Calu3 (cell line): ENCODE measurements at regions not wholly inside any gene's neighbourhood (a gene's known extent, or its start where the extent isn't known, plus 50 kb on each side); places are given as distances from the start of the nearest gene placed in this dataset.

Experiments used
- BruUV-seq: library from RNA; stranded (reverse); fragments of 400-500 nt; replicated peaks from 2 replicates; lab custom pipeline; 2021; lab: Mats Ljungman, UMichigan
- CTCF ChIA-PET: fragments of 300-600 bp; sonication (Branson Sonifier 250); formaldehyde crosslinking; loops from one replicate; lab custom pipeline; 2022; ENCODE audit warnings: antibody characterized with exemption; lab: Charles Lee
- DNase-seq: peaks from one replicate; pipeline ENCODE4 v3.0.0; 2022
- H3K27ac Mint-ChIP-seq: one replicate; pipeline ENCODE4 v1.8.0; 2022; ENCODE audit warnings: mixed read lengths; ENCODE audit not compliant: unreplicated experiment
- H3K27me3 Mint-ChIP-seq: one replicate; pipeline ENCODE4 v1.8.0; 2022; ENCODE audit warnings: mixed read lengths; ENCODE audit not compliant: unreplicated experiment
- H3K36me3 Mint-ChIP-seq: one replicate; pipeline ENCODE4 v1.8.0; 2022; ENCODE audit warnings: mild to moderate bottlenecking, moderate library complexity, mixed read lengths; ENCODE audit not compliant: insufficient read depth, unreplicated experiment
- H3K4me1 Mint-ChIP-seq: one replicate; pipeline ENCODE4 v1.8.0; 2022; ENCODE audit warnings: mild to moderate bottlenecking, low read depth, mixed read lengths; ENCODE audit not compliant: unreplicated experiment
- H3K4me3 Mint-ChIP-seq: one replicate; pipeline ENCODE4 v1.8.0; 2022; ENCODE audit warnings: mild to moderate bottlenecking, low read depth, moderate library complexity, mixed read lengths; ENCODE audit not compliant: unreplicated experiment
- H3K9me3 Mint-ChIP-seq: one replicate; pipeline ENCODE4 v1.8.0; 2022; ENCODE audit warnings: low read depth, mixed read lengths; ENCODE audit not compliant: unreplicated experiment
- intact Hi-C: fragments of 100-400 bp; cut with micrococcal nuclease; formaldehyde crosslinking; loops from one replicate; pipeline ENCODE4 v1.10.0; 2022; ENCODE audit not compliant: unreplicated experiment
- TF ChIP-seq, protein P1 (sequence below): fragments of 200-600 bp; IDR thresholded peaks from one replicate; pipeline ENCODE4 v1.8.0; 2022; ENCODE audit warnings: antibody characterized with exemption; ENCODE audit not compliant: unreplicated experiment

GRCh38 chr2:30349691-30350090 lies 97.4 kb upstream of the LCLAT1 start:
- no peak overlapping the region for H3K27ac Mint-ChIP-seq
- CTCF ChIA-PET = interaction anchor here (0.5 kb wide), 1 partner anchor 100 kb away, joined by 4 read pairs; no protein-coding TSS in a partner anchor
- TF ChIP-seq, protein P1, sequence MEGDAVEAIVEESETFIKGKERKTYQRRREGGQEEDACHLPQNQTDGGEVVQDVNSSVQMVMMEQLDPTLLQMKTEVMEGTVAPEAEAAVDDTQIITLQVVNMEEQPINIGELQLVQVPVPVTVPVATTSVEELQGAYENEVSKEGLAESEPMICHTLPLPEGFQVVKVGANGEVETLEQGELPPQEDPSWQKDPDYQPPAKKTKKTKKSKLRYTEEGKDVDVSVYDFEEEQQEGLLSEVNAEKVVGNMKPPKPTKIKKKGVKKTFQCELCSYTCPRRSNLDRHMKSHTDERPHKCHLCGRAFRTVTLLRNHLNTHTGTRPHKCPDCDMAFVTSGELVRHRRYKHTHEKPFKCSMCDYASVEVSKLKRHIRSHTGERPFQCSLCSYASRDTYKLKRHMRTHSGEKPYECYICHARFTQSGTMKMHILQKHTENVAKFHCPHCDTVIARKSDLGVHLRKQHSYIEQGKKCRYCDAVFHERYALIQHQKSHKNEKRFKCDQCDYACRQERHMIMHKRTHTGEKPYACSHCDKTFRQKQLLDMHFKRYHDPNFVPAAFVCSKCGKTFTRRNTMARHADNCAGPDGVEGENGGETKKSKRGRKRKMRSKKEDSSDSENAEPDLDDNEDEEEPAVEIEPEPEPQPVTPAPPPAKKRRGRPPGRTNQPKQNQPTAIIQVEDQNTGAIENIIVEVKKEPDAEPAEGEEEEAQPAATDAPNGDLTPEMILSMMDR = no peak
- no peak for DNase-seq
- no TSS peak for BruUV-seq
- no peaks in the 10 kb centered on the region for H3K4me1 Mint-ChIP-seq
- H3K36me3 Mint-ChIP-seq = no peaks in the 10 kb centered on the region
- H3K27me3 Mint-ChIP-seq = peaks cover 30% of the 10 kb centered on the region
- H3K9me3 Mint-ChIP-seq = no peaks in the 10 kb centered on the region
- intact Hi-C loops = no loop called here
- H3K4me3 Mint-ChIP-seq = no peak overlapping the region

- BruUV-seq = no TSS peak
- H3K27ac Mint-ChIP-seq = no peak overlapping the region
- intact Hi-C loops = no loop called here
- no peak for DNase-seq
- CTCF ChIA-PET = no interaction called here
- H3K9me3 Mint-ChIP-seq = no peaks in the 10 kb centered on the region
- H3K4me1 Mint-ChIP-seq = no peaks in the 10 kb centered on the region
- H3K36me3 Mint-ChIP-seq = no peaks in the 10 kb centered on the region
- no peak overlapping the region for H3K4me3 Mint-ChIP-seq
- H3K27me3 Mint-ChIP-seq = peaks cover 30% of the 10 kb centered on the region
- TF ChIP-seq, protein P1 = no peak
These were observed 95.9 kb upstream of the LCLAT1 start for GRCh38 chr2:30351116-30351515.

DNA sequence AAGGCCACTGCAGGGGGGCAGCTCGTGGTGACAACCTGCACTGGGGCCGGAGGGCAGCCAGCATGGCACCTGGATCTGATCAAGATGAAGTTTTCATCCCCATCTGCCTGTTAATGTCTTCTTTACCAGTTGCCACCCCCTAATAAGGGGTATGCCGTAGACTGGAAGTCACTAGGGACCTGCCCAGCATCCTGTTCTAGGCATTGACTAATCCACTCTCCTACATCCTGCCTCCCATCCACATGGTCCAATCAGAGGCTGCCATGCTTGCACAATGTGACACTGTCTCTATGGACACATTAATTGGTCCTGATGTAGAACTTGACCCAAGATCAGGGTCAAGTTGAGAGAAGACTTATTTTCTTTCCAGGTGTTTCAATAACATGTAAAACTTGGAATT lies 95.1 kb upstream of the LCLAT1 start:
- CTCF ChIA-PET = no interaction called here
- BruUV-seq = no TSS peak
- TF ChIP-seq, protein P1 = no peak

DNA sequence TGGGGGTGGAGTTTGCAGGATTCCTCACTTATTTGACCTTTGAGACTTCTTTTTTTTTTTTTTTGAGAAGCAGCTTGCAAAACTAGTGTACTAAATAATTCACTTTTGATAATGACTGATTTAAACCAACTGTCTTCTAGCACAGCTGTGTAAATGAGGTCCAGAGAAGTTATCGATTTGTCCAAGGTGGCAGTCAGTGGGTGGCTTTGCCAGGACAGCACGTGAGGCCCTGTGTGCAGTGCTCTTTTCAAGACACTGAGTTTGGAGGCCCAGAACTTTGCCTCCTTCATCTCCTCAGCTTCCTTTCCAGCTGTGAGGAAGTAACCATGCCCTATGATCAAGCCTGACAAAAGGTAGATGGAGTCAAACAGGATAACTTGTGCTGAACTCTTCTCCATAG lies 92.9 kb upstream of the LCLAT1 start:
- H3K4me3 Mint-ChIP-seq = no peak overlapping the region
- no TSS peak for BruUV-seq
- CTCF ChIA-PET = no interaction called here
- DNase-seq = no peak
- no peaks in the 10 kb centered on the region for H3K4me1 Mint-ChIP-seq
- TF ChIP-seq, protein P1 = no peak
- no peak overlapping the region for H3K27ac Mint-ChIP-seq
- no peaks in the 10 kb centered on the region for H3K36me3 Mint-ChIP-seq
- no peaks in the 10 kb centered on the region for H3K9me3 Mint-ChIP-seq
- intact Hi-C loops = no loop called here
- peaks cover 29% of the 10 kb centered on the region for H3K27me3 Mint-ChIP-seq

More for the DNA sequence above, 95.1 kb upstream of the LCLAT1 start:
- H3K27ac Mint-ChIP-seq = no peak overlapping the region
- intact Hi-C loops = no loop called here
- H3K9me3 Mint-ChIP-seq = no peaks in the 10 kb centered on the region
- no peak overlapping the region for H3K4me3 Mint-ChIP-seq
- no peaks in the 10 kb centered on the region for H3K36me3 Mint-ChIP-seq
- no peaks in the 10 kb centered on the region for H3K4me1 Mint-ChIP-seq
- H3K27me3 Mint-ChIP-seq = peaks cover 30% of the 10 kb centered on the region
- no peak for DNase-seq
